Ascending aorta (tissue), 2 donors: ENCODE measurements at regions not wholly inside any gene's neighbourhood (a gene's known extent, or its start where the extent isn't known, plus 50 kb on each side); places are given as distances from the start of the nearest gene placed in this dataset.

ENCODE experiments used
- DNase-seq, 2 donors: peaks; one replicate each; pipeline ENCODE4 v3.0.0-alpha.2; 2019; ENCODE audit warnings: low spot score in 2 of 2
- H3K27ac ChIP-seq, 2 donors: fragments of 200-600 bp; sonication (generic); one replicate each; pipeline ENCODE4 v1.5.1; 2016 to 2017; ENCODE audit warnings: mild to moderate bottlenecking in 1 of 2
- H3K27me3 ChIP-seq: fragments of 200-600 bp; sonication (generic); one replicate; pipeline ENCODE4 v1.5.1; 2017
- H3K36me3 ChIP-seq, 2 donors: fragments of 200-600 bp; sonication (generic); one replicate each; pipeline ENCODE4 v1.5.1; 2016
- H3K4me1 ChIP-seq, 2 donors: fragments of 200-600 bp; sonication (generic); one replicate each; pipeline ENCODE4 v1.5.1; 2016 to 2017; ENCODE audit warnings: mild to moderate bottlenecking in 1 of 2
- H3K4me3 ChIP-seq, 2 donors: fragments of 200-600 bp; sonication (generic); one replicate each; pipeline ENCODE4 v1.5.1; 2016 to 2017; ENCODE audit warnings: mild to moderate bottlenecking in 1 of 2
- H3K9me3 ChIP-seq, 2 donors: fragments of 200-600 bp; sonication (generic); one replicate each; pipeline ENCODE4 v1.5.1; 2016
- CTCF ChIP-seq, 3 experiments: fragments of 200-600 bp in 2 of 3; fragments of 450-650 bp in 1 of 3; sonication (generic) in 2 of 3; IDR thresholded peaks; one replicate each; pipeline ENCODE4 v1.5.1; 2016 to 2019; ENCODE audit warnings: antibody characterized with exemption in 3 of 3, mild to moderate bottlenecking in 1 of 3, moderate library complexity in 1 of 3
- intact Hi-C: fragments of 100-400 bp; cut with DNase I; formaldehyde crosslinking; loops from one replicate; pipeline ENCODE4 v1.15.1; 2023

GRCh38 chr2:185360776-185361175 is 377.8 kb upstream of the FSIP2 start:
- no peak for DNase-seq
- no peak overlapping the region for H3K4me3 ChIP-seq
- H3K36me3 ChIP-seq: no peaks in the 10 kb centered on the region
- intact Hi-C loops: no loop called here
- TF ChIP-seq CTCF (IDR thresholded peaks at IDR 0.05): no peak
- no peaks in the 10 kb centered on the region for H3K27me3 ChIP-seq
- H3K9me3 ChIP-seq: no peaks in the 10 kb centered on the region
- no peak overlapping the region for H3K27ac ChIP-seq
- H3K4me1 ChIP-seq: no peaks in the 10 kb centered on the region

- H3K4me1 ChIP-seq: no peaks in the 10 kb centered on the region
- no peak for DNase-seq
Observed at GRCh38 chr2:185372188-185372587, 366.4 kb upstream of the FSIP2 start.

GRCh38 chr2:185373229-185373628 is 365.4 kb upstream of the FSIP2 start:
- Histone ChIP-seq H3K4me3 (no peak overlapping the region), H3K9me3 (no peaks in the 10 kb centered on the region), H3K27ac (no peak overlapping the region), H3K36me3 (no peaks in the 10 kb centered on the region), H3K27me3 (no peaks in the 10 kb centered on the region), H3K4me1 (no peaks in the 10 kb centered on the region)
- DNase-seq: no peak
- intact Hi-C loops: no loop called here
- TF ChIP-seq CTCF (IDR thresholded peaks at IDR 0.05): no peak

More at GRCh38 chr2:185372188-185372587, 366.4 kb upstream of the FSIP2 start:
- no peaks in the 10 kb centered on the region for H3K27me3 ChIP-seq
- H3K9me3 ChIP-seq: no peaks in the 10 kb centered on the region
- H3K27ac ChIP-seq: no peak overlapping the region
- no peak overlapping the region for H3K4me3 ChIP-seq
- intact Hi-C loops: no loop called here
- no peaks in the 10 kb centered on the region for H3K36me3 ChIP-seq
- no peak for TF ChIP-seq CTCF (IDR thresholded peaks at IDR 0.05)

DNA sequence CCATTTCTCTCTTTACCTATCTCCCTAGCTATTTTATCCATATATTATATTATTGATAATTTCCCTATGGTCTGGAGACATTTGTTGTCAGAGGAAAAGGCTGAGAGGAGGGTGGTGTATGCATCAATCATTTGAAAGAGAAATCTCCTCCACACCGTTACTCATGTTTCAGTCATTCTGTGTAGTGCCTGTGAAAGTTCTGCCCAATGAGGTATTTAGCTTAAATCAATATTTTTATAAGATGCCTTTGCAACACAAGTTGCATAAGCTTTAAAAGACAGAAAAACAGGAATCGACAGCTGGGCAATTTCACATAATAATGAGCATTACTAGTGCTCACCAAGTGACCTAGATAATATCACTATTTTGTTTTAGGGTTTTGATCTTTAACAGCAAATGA is 363.7 kb upstream of the FSIP2 start:
- DNase-seq: no peak
- Histone ChIP-seq H3K4me1 (no peaks in the 10 kb centered on the region), H3K27ac (no peak overlapping the region), H3K27me3 (no peaks in the 10 kb centered on the region), H3K36me3 (no peaks in the 10 kb centered on the region), H3K4me3 (no peak overlapping the region), H3K9me3 (no peaks in the 10 kb centered on the region)
- intact Hi-C loops: no loop called here
- TF ChIP-seq CTCF (IDR thresholded peaks at IDR 0.05): no peak

DNA sequence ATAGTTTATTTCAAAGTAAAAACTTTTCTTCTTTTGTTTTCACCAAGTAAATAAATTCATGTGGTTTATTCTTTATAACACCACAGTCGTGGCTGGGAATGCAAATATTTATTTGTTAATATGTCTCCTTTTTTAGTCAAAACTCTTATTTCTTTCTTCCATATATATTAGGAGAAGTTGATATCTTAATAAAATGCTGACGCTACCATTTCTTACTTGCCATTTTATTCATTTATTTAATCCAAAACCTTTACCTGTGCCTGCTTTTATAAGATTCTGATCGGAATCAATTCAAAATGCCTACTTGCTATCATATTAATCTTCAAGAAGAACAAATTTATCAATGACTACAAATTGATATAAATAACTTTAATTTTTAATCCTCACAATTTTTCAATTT is 362.9 kb upstream of the FSIP2 start:
- no peak overlapping the region for H3K4me3 ChIP-seq
- H3K27ac ChIP-seq: no peak overlapping the region
- no peaks in the 10 kb centered on the region for H3K4me1 ChIP-seq
- no peak for TF ChIP-seq CTCF (IDR thresholded peaks at IDR 0.05)
- no peak for DNase-seq
- no peaks in the 10 kb centered on the region for H3K36me3 ChIP-seq
- H3K27me3 ChIP-seq: no peaks in the 10 kb centered on the region
- no peaks in the 10 kb centered on the region for H3K9me3 ChIP-seq
- intact Hi-C loops: no loop called here

DNA sequence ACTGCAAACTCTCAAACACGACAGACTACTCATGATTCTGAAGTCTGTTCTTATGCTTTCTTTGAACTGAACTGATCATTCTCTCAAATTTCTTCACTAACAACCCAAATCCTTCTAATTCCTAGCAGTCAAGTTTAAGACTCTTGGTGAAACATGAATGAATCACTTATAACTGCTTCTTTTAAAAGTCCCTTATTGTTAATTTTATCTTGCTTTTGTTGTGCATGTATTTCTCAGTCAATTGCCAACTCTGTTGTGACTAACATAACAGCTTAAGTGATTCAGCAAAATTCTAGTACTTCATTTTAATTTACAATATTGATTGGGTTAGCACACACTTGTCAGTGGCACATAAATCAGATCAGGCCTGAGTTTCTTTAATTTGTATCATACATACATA is 357.0 kb upstream of the FSIP2 start:
- intact Hi-C loops: no loop called here
- Histone ChIP-seq H3K27ac (no peak overlapping the region), H3K9me3 (no peaks in the 10 kb centered on the region), H3K27me3 (no peaks in the 10 kb centered on the region), H3K4me3 (no peak overlapping the region), H3K36me3 (no peaks in the 10 kb centered on the region), H3K4me1 (no peaks in the 10 kb centered on the region)
- TF ChIP-seq CTCF (IDR thresholded peaks at IDR 0.05): no peak
- DNase-seq: no peak
